ENCODE measurements at regions not wholly inside any gene's neighbourhood (a gene's known extent, or its start where the extent isn't known, plus 50 kb on each side); places are given as distances from the start of the nearest gene placed in this dataset.

DNA sequence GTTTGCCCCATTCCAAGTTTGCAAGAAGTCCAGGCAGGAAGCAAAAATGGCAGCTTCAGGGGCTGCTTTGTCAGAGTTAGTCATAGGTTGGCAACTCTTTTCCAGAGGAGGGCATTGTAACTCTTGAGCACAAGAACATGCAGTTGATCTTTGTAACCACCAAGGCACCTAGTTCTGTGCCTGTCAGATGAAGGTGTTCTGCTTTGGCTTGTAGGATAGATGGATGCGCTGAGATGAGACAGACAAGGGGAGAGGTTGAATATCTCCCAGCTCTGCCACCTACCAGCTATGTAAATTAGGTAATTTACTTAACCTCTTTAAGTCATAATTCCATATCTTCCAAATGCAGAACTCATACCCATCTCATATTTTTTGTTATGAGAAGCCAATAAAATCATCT is 89.3 kb downstream of the ZNF648 start:
- ChIA-PET POLR2A (no interaction called here), CTCF (no interaction called here)
- H3K79me2 ChIP-seq (ENCODE audit: insufficient read depth) = no peaks in the 10 kb centered on the region
- no peak overlapping the region for H3K9ac ChIP-seq
- H3K9me2 ChIP-seq = no peaks in the 10 kb centered on the region
- no peaks in the 10 kb centered on the region for H3K4me1 ChIP-seq (ENCODE audit: control insufficient read depth in 1 of 2, insufficient read depth in 2 of 2, low read depth in 1 of 2, low read length in 1 of 2)
- peaks cover 0 to 4% of the 10 kb centered on the region in 2 experiments for H3K36me3 ChIP-seq (replicated peaks in 1 of 2; ENCODE audit: control insufficient read depth in 1 of 2, insufficient read depth in 2 of 2, low read length in 1 of 2)
- H3K9me3 ChIP-seq = peaks cover 5% of the 10 kb centered on the region; the same call in 1 of the 2 replicates
- no peak overlapping the region for H3K4me3 ChIP-seq (ENCODE audit: low read depth in 2 of 2, low read length in 1 of 2)
- DNase-seq = no peak
- no peaks in the 10 kb centered on the region for H4K20me1 ChIP-seq (ENCODE audit: insufficient read depth)
- no peak overlapping the region for H3K4me2 ChIP-seq
- no peaks in the 10 kb centered on the region for H3F3A ChIP-seq (replicated peaks; ENCODE audit: insufficient read depth)
- WGBS (ENCODE audit: low lambda C conversion rate) = 14% methylated on average over 1 of the region's 1 CpG
- H3K27ac ChIP-seq (ENCODE audit: low read depth in 2 of 2, low read length in 1 of 2) = no peak overlapping the region
- H3K27me3 ChIP-seq (ENCODE audit: insufficient read depth) = no peaks in the 10 kb centered on the region
- H2AFZ ChIP-seq (ENCODE audit: low read depth) = no peak overlapping the region
- no peak for TF ChIP-seq EP300 (IDR thresholded peaks at IDR 0.05; ENCODE audit: borderline replicate concordance in 1 of 2, low read depth in 1 of 2, low read length in 1 of 2)
- no peak for TF ChIP-seq GATA2 (CRISPR knock-in tag; IDR thresholded peaks at IDR 0.05)
- TF ChIP-seq, protein P1, sequence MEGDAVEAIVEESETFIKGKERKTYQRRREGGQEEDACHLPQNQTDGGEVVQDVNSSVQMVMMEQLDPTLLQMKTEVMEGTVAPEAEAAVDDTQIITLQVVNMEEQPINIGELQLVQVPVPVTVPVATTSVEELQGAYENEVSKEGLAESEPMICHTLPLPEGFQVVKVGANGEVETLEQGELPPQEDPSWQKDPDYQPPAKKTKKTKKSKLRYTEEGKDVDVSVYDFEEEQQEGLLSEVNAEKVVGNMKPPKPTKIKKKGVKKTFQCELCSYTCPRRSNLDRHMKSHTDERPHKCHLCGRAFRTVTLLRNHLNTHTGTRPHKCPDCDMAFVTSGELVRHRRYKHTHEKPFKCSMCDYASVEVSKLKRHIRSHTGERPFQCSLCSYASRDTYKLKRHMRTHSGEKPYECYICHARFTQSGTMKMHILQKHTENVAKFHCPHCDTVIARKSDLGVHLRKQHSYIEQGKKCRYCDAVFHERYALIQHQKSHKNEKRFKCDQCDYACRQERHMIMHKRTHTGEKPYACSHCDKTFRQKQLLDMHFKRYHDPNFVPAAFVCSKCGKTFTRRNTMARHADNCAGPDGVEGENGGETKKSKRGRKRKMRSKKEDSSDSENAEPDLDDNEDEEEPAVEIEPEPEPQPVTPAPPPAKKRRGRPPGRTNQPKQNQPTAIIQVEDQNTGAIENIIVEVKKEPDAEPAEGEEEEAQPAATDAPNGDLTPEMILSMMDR (IDR thresholded peaks at IDR 0.05) = no peak
- TF ChIP-seq GABPA (IDR thresholded peaks at IDR 0.05; ENCODE audit: low read depth) = no peak
- TF ChIP-seq, protein P2, sequence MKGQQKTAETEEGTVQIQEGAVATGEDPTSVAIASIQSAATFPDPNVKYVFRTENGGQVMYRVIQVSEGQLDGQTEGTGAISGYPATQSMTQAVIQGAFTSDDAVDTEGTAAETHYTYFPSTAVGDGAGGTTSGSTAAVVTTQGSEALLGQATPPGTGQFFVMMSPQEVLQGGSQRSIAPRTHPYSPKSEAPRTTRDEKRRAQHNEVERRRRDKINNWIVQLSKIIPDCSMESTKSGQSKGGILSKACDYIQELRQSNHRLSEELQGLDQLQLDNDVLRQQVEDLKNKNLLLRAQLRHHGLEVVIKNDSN (IDR thresholded peaks at IDR 0.05; ENCODE audit: borderline replicate concordance, low read depth) = no peak
- TF ChIP-seq, protein P3, sequence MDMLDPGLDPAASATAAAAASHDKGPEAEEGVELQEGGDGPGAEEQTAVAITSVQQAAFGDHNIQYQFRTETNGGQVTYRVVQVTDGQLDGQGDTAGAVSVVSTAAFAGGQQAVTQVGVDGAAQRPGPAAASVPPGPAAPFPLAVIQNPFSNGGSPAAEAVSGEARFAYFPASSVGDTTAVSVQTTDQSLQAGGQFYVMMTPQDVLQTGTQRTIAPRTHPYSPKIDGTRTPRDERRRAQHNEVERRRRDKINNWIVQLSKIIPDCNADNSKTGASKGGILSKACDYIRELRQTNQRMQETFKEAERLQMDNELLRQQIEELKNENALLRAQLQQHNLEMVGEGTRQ (IDR thresholded peaks at IDR 0.05; ENCODE audit: borderline replicate concordance, low read depth, low read length) = no peak
- no peak for TF ChIP-seq POLR2AphosphoS5 (IDR thresholded peaks at IDR 0.05; ENCODE audit: low read depth, low read length)
- TF ChIP-seq, protein P4, sequence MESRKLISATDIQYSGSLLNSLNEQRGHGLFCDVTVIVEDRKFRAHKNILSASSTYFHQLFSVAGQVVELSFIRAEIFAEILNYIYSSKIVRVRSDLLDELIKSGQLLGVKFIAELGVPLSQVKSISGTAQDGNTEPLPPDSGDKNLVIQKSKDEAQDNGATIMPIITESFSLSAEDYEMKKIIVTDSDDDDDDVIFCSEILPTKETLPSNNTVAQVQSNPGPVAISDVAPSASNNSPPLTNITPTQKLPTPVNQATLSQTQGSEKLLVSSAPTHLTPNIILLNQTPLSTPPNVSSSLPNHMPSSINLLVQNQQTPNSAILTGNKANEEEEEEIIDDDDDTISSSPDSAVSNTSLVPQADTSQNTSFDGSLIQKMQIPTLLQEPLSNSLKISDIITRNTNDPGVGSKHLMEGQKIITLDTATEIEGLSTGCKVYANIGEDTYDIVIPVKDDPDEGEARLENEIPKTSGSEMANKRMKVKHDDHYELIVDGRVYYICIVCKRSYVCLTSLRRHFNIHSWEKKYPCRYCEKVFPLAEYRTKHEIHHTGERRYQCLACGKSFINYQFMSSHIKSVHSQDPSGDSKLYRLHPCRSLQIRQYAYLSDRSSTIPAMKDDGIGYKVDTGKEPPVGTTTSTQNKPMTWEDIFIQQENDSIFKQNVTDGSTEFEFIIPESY (IDR thresholded peaks at IDR 0.05; ENCODE audit: borderline replicate concordance, low read depth) = no peak
- TF ChIP-seq MXI1 (IDR thresholded peaks at IDR 0.05; ENCODE audit: low read depth, low read length) = no peak
- TF ChIP-seq TAF1 (IDR thresholded peaks at IDR 0.05; ENCODE audit: borderline replicate concordance, low read depth, low read length) = no peak
- TF ChIP-seq RXRA (IDR thresholded peaks at IDR 0.05; ENCODE audit: borderline replicate concordance, low read depth) = no peak
- TF ChIP-seq, protein P5, sequence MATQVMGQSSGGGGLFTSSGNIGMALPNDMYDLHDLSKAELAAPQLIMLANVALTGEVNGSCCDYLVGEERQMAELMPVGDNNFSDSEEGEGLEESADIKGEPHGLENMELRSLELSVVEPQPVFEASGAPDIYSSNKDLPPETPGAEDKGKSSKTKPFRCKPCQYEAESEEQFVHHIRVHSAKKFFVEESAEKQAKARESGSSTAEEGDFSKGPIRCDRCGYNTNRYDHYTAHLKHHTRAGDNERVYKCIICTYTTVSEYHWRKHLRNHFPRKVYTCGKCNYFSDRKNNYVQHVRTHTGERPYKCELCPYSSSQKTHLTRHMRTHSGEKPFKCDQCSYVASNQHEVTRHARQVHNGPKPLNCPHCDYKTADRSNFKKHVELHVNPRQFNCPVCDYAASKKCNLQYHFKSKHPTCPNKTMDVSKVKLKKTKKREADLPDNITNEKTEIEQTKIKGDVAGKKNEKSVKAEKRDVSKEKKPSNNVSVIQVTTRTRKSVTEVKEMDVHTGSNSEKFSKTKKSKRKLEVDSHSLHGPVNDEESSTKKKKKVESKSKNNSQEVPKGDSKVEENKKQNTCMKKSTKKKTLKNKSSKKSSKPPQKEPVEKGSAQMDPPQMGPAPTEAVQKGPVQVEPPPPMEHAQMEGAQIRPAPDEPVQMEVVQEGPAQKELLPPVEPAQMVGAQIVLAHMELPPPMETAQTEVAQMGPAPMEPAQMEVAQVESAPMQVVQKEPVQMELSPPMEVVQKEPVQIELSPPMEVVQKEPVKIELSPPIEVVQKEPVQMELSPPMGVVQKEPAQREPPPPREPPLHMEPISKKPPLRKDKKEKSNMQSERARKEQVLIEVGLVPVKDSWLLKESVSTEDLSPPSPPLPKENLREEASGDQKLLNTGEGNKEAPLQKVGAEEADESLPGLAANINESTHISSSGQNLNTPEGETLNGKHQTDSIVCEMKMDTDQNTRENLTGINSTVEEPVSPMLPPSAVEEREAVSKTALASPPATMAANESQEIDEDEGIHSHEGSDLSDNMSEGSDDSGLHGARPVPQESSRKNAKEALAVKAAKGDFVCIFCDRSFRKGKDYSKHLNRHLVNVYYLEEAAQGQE (IDR thresholded peaks at IDR 0.05; ENCODE audit: low read depth, low read length) = no peak
- no peak for TF ChIP-seq SMC3 (IDR thresholded peaks at IDR 0.05; ENCODE audit: low read depth, low read length)
- TF ChIP-seq ELF1 (IDR thresholded peaks at IDR 0.05) = no peak
- TF ChIP-seq NRF1 (IDR thresholded peaks at IDR 0.05; ENCODE audit: low read depth, low read length) = no peak
- no peak for TF ChIP-seq JUND (IDR thresholded peaks at IDR 0.05)

Data from SK-N-SH (cell line).